Spleen (tissue), 7 donors: ENCODE measurements at regions not wholly inside any gene's neighbourhood (a gene's known extent, or its start where the extent isn't known, plus 50 kb on each side); places are given as distances from the start of the nearest gene placed in this dataset.

ENCODE experiments used
- POLR2A ChIP-seq, 3 donors: fragments of 450-650 bp; IDR thresholded peaks; one replicate each; pipeline ENCODE4 v1.5.1; 2017; ENCODE audit warnings: antibody characterized with exemption in 3 of 3, mild to moderate bottlenecking in 1 of 3
- POLR2AphosphoS5 ChIP-seq, 3 donors: sonication (generic); formaldehyde crosslinking; IDR thresholded peaks; one replicate each; pipeline ENCODE4 v1.5.1; 2017; ENCODE audit warnings: antibody characterized with exemption in 3 of 3
- TF ChIP-seq, protein P1 (sequence below), 11 experiments: fragments of 200-600 bp in 7 of 11; fragments of 450-650 bp in 4 of 11; sonication (generic) in 4 of 11; IDR thresholded peaks in 8 of 11; conservative IDR thresholded peaks in 3 of 11; 1 replicate in 7 of 11; 2 replicates in 4 of 11; pipeline versions ENCODE4 v1.4.0 to v1.8.0; 2016 to 2021; ENCODE audit warnings: antibody characterized with exemption in 11 of 11, inconsistent platforms in 4 of 11, mild to moderate bottlenecking in 1 of 11
- donor health status: DM: no; HTN: no; CAD: no; lungs with moderate emphysema.
- donor health status: DM: no; HTN: no; CAD: no.
- donor health status: DM: no; HTN: no; CAD: no.

GRCh38 chr6:139927236-139927635 lies 552.8 kb upstream of the CITED2 start:
- TF ChIP-seq, protein P1, sequence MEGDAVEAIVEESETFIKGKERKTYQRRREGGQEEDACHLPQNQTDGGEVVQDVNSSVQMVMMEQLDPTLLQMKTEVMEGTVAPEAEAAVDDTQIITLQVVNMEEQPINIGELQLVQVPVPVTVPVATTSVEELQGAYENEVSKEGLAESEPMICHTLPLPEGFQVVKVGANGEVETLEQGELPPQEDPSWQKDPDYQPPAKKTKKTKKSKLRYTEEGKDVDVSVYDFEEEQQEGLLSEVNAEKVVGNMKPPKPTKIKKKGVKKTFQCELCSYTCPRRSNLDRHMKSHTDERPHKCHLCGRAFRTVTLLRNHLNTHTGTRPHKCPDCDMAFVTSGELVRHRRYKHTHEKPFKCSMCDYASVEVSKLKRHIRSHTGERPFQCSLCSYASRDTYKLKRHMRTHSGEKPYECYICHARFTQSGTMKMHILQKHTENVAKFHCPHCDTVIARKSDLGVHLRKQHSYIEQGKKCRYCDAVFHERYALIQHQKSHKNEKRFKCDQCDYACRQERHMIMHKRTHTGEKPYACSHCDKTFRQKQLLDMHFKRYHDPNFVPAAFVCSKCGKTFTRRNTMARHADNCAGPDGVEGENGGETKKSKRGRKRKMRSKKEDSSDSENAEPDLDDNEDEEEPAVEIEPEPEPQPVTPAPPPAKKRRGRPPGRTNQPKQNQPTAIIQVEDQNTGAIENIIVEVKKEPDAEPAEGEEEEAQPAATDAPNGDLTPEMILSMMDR (IDR thresholded peaks at IDR 0.05 in 8 of 11, conservative IDR thresholded peaks at IDR 0.05 in 3 of 11): peak in 1 of 11 experiments; percentile 6
- TF ChIP-seq POLR2A (IDR thresholded peaks at IDR 0.05) (no peak), POLR2AphosphoS5 (IDR thresholded peaks at IDR 0.05) (no peak)
